H9 (cell line): ENCODE measurements at regions not wholly inside any gene's neighbourhood (a gene's known extent, or its start where the extent isn't known, plus 50 kb on each side); places are given as distances from the start of the nearest gene placed in this dataset.

Experiments
- DNase-seq: peaks from one replicate; pipeline ENCODE4 v3.0.0-alpha.2; 2017
- H2AFZ ChIP-seq: one replicate; pipeline ENCODE4 v1.6.1; 2013; ENCODE audit warnings: mild to moderate bottlenecking, low read length, control low read depth, moderate library complexity
- H2AK5ac ChIP-seq: 2 replicates; pipeline ENCODE4 v1.6.1; 2013; ENCODE audit warnings: low read length, control low read depth, mixed read lengths; ENCODE audit not compliant: insufficient read length
- H2BK120ac ChIP-seq: one replicate; pipeline ENCODE4 v1.6.1; 2013; ENCODE audit warnings: low read depth, mild to moderate bottlenecking, low read length, control low read depth, inconsistent platforms; ENCODE audit not compliant: poor library complexity, severe bottlenecking
- H2BK12ac ChIP-seq: 2 replicates; pipeline ENCODE4 v1.6.1; 2013; ENCODE audit warnings: low read length, control low read depth, mixed read lengths, low read depth; ENCODE audit not compliant: insufficient read length
- H2BK15ac ChIP-seq: 2 replicates; pipeline ENCODE4 v1.6.1; 2013; ENCODE audit warnings: low read depth, low read length, control low read depth
- H2BK20ac ChIP-seq: one replicate; pipeline ENCODE4 v1.6.1; 2013; ENCODE audit warnings: low read depth, mild to moderate bottlenecking, low read length, control low read depth, inconsistent platforms; ENCODE audit not compliant: poor library complexity, severe bottlenecking
- H2BK5ac ChIP-seq: 2 replicates; pipeline ENCODE4 v1.6.1; 2013; ENCODE audit warnings: low read length, control low read depth, mixed read lengths; ENCODE audit not compliant: insufficient read length
- H3K14ac ChIP-seq: 2 replicates; pipeline ENCODE4 v1.6.1; 2013; ENCODE audit warnings: low read length, control low read depth; ENCODE audit not compliant: insufficient read depth
- H3K18ac ChIP-seq: 2 replicates; pipeline ENCODE4 v1.6.1; 2013; ENCODE audit warnings: low read depth, mild to moderate bottlenecking, mixed read lengths, low read length, control low read depth; ENCODE audit not compliant: insufficient read length
- H3K23ac ChIP-seq: 2 replicates; pipeline ENCODE4 v1.6.1; 2013; ENCODE audit warnings: low read length, control low read depth, mixed read lengths, low read depth; ENCODE audit not compliant: insufficient read length
- H3K23me2 ChIP-seq: 2 replicates; pipeline ENCODE4 v1.6.1; 2013; ENCODE audit warnings: low read depth, mild to moderate bottlenecking, mixed read lengths, low read length, control low read depth; ENCODE audit not compliant: insufficient read length, poor library complexity, severe bottlenecking
- H3K27ac ChIP-seq: 2 replicates; pipeline ENCODE4 v1.5.1; 2013; ENCODE audit warnings: low read length, control low read depth, mixed read lengths, low read depth; ENCODE audit not compliant: insufficient read length
- H3K27me3 ChIP-seq: 2 replicates; pipeline ENCODE4 v1.6.1; 2013; ENCODE audit warnings: low read length, control low read depth, inconsistent platforms; ENCODE audit not compliant: insufficient read depth
- H3K4ac ChIP-seq: 2 replicates; pipeline ENCODE4 v1.6.1; 2013; ENCODE audit warnings: low read depth, mild to moderate bottlenecking, control low read depth, inconsistent platforms, low read length, moderate library complexity
- H3K4me1 ChIP-seq: 2 replicates; pipeline ENCODE4 v1.6.1; 2013; ENCODE audit warnings: low read length, control low read depth, inconsistent platforms; ENCODE audit not compliant: insufficient read depth
- H3K4me2 ChIP-seq: 2 replicates; pipeline ENCODE4 v1.6.1; 2013; ENCODE audit warnings: low read length, control low read depth, mixed read lengths; ENCODE audit not compliant: insufficient read length, insufficient read depth
- H3K56ac ChIP-seq: 2 replicates; pipeline ENCODE4 v1.6.1; 2013; ENCODE audit warnings: low read depth, mild to moderate bottlenecking, mixed read lengths, low read length, control low read depth; ENCODE audit not compliant: insufficient read length
- H3K79me1 ChIP-seq: 2 replicates; pipeline ENCODE4 v1.6.1; 2013; ENCODE audit warnings: low read depth, mild to moderate bottlenecking, moderate library complexity, low read length, control low read depth, inconsistent platforms; ENCODE audit not compliant: insufficient read depth, poor library complexity, severe bottlenecking
- H3K79me2 ChIP-seq: 2 replicates; pipeline ENCODE4 v1.6.1; 2013; ENCODE audit warnings: low read length, control low read depth, inconsistent platforms; ENCODE audit not compliant: insufficient read depth
- H3K9ac ChIP-seq: 2 replicates; pipeline ENCODE4 v1.6.1; 2013; ENCODE audit warnings: low read length, control low read depth, mixed read lengths; ENCODE audit not compliant: insufficient read length; ENCODE audit errors: extremely low read depth
- H3K9me3 ChIP-seq: one replicate; pipeline ENCODE4 v1.6.1; 2013; ENCODE audit warnings: low read depth, low read length, inconsistent platforms; ENCODE audit not compliant: control insufficient read depth
- H3T11ph ChIP-seq: one replicate; pipeline ENCODE4 v1.6.1; 2013; ENCODE audit warnings: mild to moderate bottlenecking, low read length, control low read depth, inconsistent platforms
- H4K20me1 ChIP-seq: one replicate; pipeline ENCODE4 v1.6.1; 2013; ENCODE audit not compliant: control insufficient read depth, insufficient read length, insufficient read depth
- H4K5ac ChIP-seq: 2 replicates; pipeline ENCODE4 v1.6.1; 2013; ENCODE audit warnings: low read depth, mild to moderate bottlenecking, mixed read lengths, low read length, control low read depth; ENCODE audit not compliant: insufficient read length
- H4K8ac ChIP-seq: replicated peaks from 2 replicates; pipeline ENCODE4 v1.6.1; 2013; ENCODE audit warnings: low read length, control low read depth, mixed read lengths, low read depth; ENCODE audit not compliant: insufficient read length
- H4K91ac ChIP-seq: 2 replicates; pipeline ENCODE4 v1.6.1; 2013; ENCODE audit warnings: low read depth, mild to moderate bottlenecking, moderate library complexity, mixed read lengths, low read length, control low read depth; ENCODE audit not compliant: insufficient read length
- H3K27ac Mint-ChIP-seq, 3 experiments: 2 replicates in 2 of 3; 3 replicates in 1 of 3; pipeline ENCODE4 v1.8.0; 2020 to 2021; ENCODE audit warnings: mixed read lengths in 3 of 3, mild to moderate bottlenecking in 1 of 3, moderate library complexity in 1 of 3
- H3K27me3 Mint-ChIP-seq: 2 replicates; pipeline ENCODE4 v1.8.0; 2021; ENCODE audit warnings: low read depth, mild to moderate bottlenecking, moderate library complexity, mixed read lengths
- H3K36me3 Mint-ChIP-seq, 3 experiments: 2 replicates in 2 of 3; 3 replicates in 1 of 3; pipeline ENCODE4 v1.8.0; 2020 to 2021; ENCODE audit warnings: low read depth in 3 of 3, mixed read lengths in 3 of 3; ENCODE audit not compliant: insufficient read depth in 1 of 3
- H3K4me1 Mint-ChIP-seq, 2 experiments: 2 replicates each; pipeline ENCODE4 v1.8.0; 2020; ENCODE audit warnings: mixed read lengths in 2 of 2
- H3K4me3 Mint-ChIP-seq, 2 experiments: 2 replicates in 1 of 2; 3 replicates in 1 of 2; pipeline ENCODE4 v1.8.0; 2020 to 2021; ENCODE audit warnings: mild to moderate bottlenecking in 2 of 2, mixed read lengths in 2 of 2, moderate library complexity in 1 of 2
- H3K9me3 Mint-ChIP-seq, 2 experiments: 2 replicates in 1 of 2; 3 replicates in 1 of 2; pipeline ENCODE4 v1.8.0; 2020; ENCODE audit warnings: mild to moderate bottlenecking in 2 of 2, mixed read lengths in 2 of 2, moderate library complexity in 1 of 2
- WGBS: extraction: QIAGEN DNeasy Blood & Tissue Kit; methylation state at CpG from one replicate; pipeline ENCODE4 v1.1.7; 2013; ENCODE audit warnings: missing lambda C conversion rate, low lambda C conversion rate, mixed read lengths; ENCODE audit not compliant: insufficient read length; ENCODE audit errors: extremely low coverage; 5-methylcytosine and 5-hydroxymethylcytosine counted together
- TF ChIP-seq, protein P1 (sequence below): fragments of 200-600 bp; sonication (generic); conservative IDR thresholded peaks from 3 replicates; pipeline ENCODE4 v1.8.0; 2021; ENCODE audit warnings: antibody characterized with exemption, mild to moderate bottlenecking

DNA sequence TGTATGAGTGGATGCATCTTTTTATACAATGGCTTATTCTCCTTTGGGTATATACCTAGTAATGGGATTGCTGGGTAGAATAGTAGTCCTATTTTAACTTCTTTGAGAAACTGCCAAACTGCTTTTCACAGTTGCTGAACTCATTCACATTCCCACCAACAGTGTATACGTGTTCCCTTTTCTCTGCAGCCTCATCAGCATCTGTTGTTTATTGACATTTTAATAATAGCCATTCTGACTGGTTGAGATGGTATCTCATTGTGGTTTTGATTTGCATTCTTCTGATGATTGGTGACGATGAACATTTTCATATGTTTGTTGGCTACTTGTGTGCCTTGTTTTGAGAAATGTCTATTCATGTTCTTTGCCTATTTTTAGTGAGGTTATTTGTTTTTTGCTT lies 687.0 kb upstream of the EPHA5 start:
- Histone ChIP-seq H3K4me2 (no peak overlapping the region), H2AK5ac (no peak overlapping the region), H3K27me3 (no peaks in the 10 kb centered on the region), H3K23me2 (no peaks in the 10 kb centered on the region), H3K14ac (no peak overlapping the region), H3K79me2 (no peaks in the 10 kb centered on the region), H3K27ac (no peak overlapping the region), H4K20me1 (no peaks in the 10 kb centered on the region), H3T11ph (no peak overlapping the region), H2BK5ac (no peak overlapping the region), H2AFZ (no peak overlapping the region), H3K9me3 (no peaks in the 10 kb centered on the region), H2BK12ac (no peak overlapping the region), H3K9ac (no peak overlapping the region), H4K91ac (no peak overlapping the region), H2BK120ac (no peak overlapping the region), H3K23ac (no peak overlapping the region), H3K4ac (no peak overlapping the region), H3K18ac (no peak overlapping the region), H3K4me1 (no peaks in the 10 kb centered on the region), H2BK15ac (no peak overlapping the region), H3K56ac (no peak overlapping the region), H4K5ac (no peak overlapping the region), H3K79me1 (no peaks in the 10 kb centered on the region), H2BK20ac (no peak overlapping the region), H4K8ac (no peak overlapping the region)
- TF ChIP-seq, protein P1, sequence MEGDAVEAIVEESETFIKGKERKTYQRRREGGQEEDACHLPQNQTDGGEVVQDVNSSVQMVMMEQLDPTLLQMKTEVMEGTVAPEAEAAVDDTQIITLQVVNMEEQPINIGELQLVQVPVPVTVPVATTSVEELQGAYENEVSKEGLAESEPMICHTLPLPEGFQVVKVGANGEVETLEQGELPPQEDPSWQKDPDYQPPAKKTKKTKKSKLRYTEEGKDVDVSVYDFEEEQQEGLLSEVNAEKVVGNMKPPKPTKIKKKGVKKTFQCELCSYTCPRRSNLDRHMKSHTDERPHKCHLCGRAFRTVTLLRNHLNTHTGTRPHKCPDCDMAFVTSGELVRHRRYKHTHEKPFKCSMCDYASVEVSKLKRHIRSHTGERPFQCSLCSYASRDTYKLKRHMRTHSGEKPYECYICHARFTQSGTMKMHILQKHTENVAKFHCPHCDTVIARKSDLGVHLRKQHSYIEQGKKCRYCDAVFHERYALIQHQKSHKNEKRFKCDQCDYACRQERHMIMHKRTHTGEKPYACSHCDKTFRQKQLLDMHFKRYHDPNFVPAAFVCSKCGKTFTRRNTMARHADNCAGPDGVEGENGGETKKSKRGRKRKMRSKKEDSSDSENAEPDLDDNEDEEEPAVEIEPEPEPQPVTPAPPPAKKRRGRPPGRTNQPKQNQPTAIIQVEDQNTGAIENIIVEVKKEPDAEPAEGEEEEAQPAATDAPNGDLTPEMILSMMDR: no peak
- H3K9me3 Mint-ChIP-seq: no peaks in the 10 kb centered on the region
- H3K27me3 Mint-ChIP-seq: no peaks in the 10 kb centered on the region
- no peak for DNase-seq
- H3K4me1 Mint-ChIP-seq: peaks cover 11 to 20% of the 10 kb centered on the region in 2 experiments
- H3K36me3 Mint-ChIP-seq: no peaks in the 10 kb centered on the region
- WGBS: no CpG with 5 or more reads among the region's 2 CpGs
- no peak overlapping the region for H3K4me3 Mint-ChIP-seq
- no peak overlapping the region for H3K27ac Mint-ChIP-seq
